ENCODE measurements at regions not wholly inside any gene's neighbourhood (a gene's known extent, or its start where the extent isn't known, plus 50 kb on each side); places are given as distances from the start of the nearest gene placed in this dataset.
"Not testable (repeated sequence)": the region's sequence is repeated elsewhere in the genome, so short reads cannot be mapped to it uniquely, and the experiment has no call there.

DNA sequence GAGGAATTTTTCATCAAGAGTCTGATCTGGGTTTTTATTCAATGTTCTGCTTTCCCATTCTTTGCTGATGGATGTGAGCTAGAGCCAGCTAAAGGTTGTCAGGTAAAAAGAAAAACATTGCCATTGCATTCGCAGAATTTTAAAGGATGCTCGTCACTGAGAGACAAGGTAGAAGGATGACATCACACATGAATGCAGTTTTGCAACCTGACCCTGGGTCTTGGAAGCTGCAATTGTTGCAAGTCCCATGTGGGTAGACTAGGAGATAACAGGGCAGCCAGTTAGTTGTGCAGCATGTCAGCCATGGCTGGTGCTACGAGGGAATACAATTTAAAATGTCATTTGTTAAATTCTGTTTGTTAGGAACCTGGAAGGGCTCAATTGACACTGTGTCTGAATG lies 73.9 kb upstream of the MXRA5 start (continued):
- TF ChIP-seq, protein P1, sequence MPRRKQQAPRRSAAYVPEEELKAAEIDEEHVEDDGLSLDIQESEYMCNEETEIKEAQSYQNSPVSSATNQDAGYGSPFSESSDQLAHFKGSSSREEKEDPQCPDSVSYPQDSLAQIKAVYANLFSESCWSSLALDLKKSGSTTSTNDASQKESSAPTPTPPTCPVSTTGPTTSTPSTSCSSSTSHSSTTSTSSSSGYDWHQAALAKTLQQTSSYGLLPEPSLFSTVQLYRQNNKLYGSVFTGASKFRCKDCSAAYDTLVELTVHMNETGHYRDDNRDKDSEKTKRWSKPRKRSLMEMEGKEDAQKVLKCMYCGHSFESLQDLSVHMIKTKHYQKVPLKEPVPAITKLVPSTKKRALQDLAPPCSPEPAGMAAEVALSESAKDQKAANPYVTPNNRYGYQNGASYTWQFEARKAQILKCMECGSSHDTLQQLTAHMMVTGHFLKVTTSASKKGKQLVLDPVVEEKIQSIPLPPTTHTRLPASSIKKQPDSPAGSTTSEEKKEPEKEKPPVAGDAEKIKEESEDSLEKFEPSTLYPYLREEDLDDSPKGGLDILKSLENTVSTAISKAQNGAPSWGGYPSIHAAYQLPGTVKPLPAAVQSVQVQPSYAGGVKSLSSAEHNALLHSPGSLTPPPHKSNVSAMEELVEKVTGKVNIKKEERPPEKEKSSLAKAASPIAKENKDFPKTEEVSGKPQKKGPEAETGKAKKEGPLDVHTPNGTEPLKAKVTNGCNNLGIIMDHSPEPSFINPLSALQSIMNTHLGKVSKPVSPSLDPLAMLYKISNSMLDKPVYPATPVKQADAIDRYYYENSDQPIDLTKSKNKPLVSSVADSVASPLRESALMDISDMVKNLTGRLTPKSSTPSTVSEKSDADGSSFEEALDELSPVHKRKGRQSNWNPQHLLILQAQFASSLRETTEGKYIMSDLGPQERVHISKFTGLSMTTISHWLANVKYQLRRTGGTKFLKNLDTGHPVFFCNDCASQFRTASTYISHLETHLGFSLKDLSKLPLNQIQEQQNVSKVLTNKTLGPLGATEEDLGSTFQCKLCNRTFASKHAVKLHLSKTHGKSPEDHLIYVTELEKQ (tag by site-specific recombination; IDR thresholded peaks at IDR 0.05; ENCODE audit: borderline replicate concordance): no peak
- no peak for TF ChIP-seq ZNF670 (tag by site-specific recombination; IDR thresholded peaks at IDR 0.05; ENCODE audit: low read depth)

DNA sequence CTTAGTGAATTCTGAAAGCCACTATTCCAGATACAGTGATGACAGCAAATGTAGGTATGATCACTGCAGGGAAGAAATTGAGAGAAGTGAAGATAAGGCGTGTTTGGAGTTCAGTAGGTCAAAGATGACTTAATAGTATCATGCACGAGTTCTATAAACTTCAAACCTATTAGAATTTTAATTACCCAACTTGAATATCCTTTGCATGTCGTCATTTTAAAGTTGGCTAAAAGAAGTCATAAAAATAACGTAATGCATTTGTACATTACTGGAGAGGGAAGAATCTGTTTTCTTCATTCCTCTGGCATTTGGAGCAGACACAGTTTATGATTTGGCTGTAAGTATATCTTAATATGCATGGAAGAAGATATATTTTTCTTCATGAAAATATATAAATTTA lies 68.6 kb upstream of the MXRA5 start:
- TF ChIP-seq ZSCAN4 (tag by site-specific recombination; IDR thresholded peaks at IDR 0.05): no peak
- no peak for TF ChIP-seq MYNN (tag by site-specific recombination; IDR thresholded peaks at IDR 0.05; ENCODE audit: borderline replicate concordance)
- no peak for TF ChIP-seq ZNF610 (tag by site-specific recombination; IDR thresholded peaks at IDR 0.05; ENCODE audit: borderline replicate concordance)
- no peak for TF ChIP-seq ZNF404 (tag by site-specific recombination; IDR thresholded peaks at IDR 0.05)
- TF ChIP-seq ZNF658 (tag by site-specific recombination; IDR thresholded peaks at IDR 0.05): no peak
- TF ChIP-seq ZNF391 (tag by site-specific recombination; IDR thresholded peaks at IDR 0.05; ENCODE audit: borderline replicate concordance, low read depth): no peak
- no peak for TF ChIP-seq ZNF48 (tag by site-specific recombination; IDR thresholded peaks at IDR 0.05)
- Histone ChIP-seq H3K36me3 (ENCODE audit: control insufficient read depth in 2 of 2, insufficient read depth in 1 of 2, low read length in 2 of 2) (no peaks in the 10 kb centered on the region), H3K9me3 (ENCODE audit: control insufficient read depth, insufficient read depth, low read depth, low read length) (no peaks in the 10 kb centered on the region), H3K4me3 (ENCODE audit: low read depth, low read length) (no peak overlapping the region), H3K27ac (ENCODE audit: extremely low read depth, low read depth, low read length) (no peak overlapping the region), H3K4me1 (ENCODE audit: control insufficient read depth, insufficient read depth, low read length) (no peaks in the 10 kb centered on the region)
- CTCF ChIA-PET: no interaction called here
- POLR2A ChIA-PET: no interaction called here

GRCh38 chrX:3411626-3412025 lies 65.2 kb upstream of the MXRA5 start:
- H3K36me3 ChIP-seq (ENCODE audit: control insufficient read depth in 2 of 2, insufficient read depth in 1 of 2, low read length in 2 of 2); H3K27ac ChIP-seq (ENCODE audit: extremely low read depth, low read depth, low read length); H3K4me1 ChIP-seq (ENCODE audit: control insufficient read depth, insufficient read depth, low read length); POLR2A ChIA-PET; CTCF ChIA-PET; H3K9me3 ChIP-seq (ENCODE audit: control insufficient read depth, insufficient read depth, low read depth, low read length); H3K4me3 ChIP-seq (ENCODE audit: low read depth, low read length): not testable (repeated sequence)

- H3K27ac ChIP-seq (ENCODE audit: extremely low read depth, low read depth, low read length); CTCF ChIA-PET; H3K4me3 ChIP-seq (ENCODE audit: low read depth, low read length); H3K9me3 ChIP-seq (ENCODE audit: control insufficient read depth, insufficient read depth, low read depth, low read length); H3K4me1 ChIP-seq (ENCODE audit: control insufficient read depth, insufficient read depth, low read length); POLR2A ChIA-PET; H3K36me3 ChIP-seq (ENCODE audit: control insufficient read depth in 2 of 2, insufficient read depth in 1 of 2, low read length in 2 of 2): not testable (repeated sequence)
Observed at GRCh38 chrX:3409936-3410335, 63.5 kb upstream of the MXRA5 start.

DNA sequence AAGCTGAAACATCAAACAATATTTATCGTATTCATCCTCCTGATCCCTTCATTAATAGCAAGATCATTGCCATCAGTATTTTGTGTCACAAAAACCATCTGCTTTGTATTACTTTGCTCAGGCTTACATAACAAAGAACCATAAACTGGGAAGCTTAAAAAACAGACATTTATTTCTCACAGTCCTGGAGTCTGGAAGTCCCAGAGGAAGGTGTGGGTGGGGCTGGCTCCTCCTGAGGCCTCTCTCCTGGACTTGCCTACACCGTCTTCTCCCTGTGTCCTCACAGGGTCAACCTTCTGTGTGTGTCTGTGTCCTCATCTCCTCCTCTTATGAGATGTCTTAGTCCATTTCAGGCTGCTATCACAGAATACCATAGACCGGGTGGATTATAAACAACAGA lies 61.3 kb upstream of the MXRA5 start:
- Histone ChIP-seq H3K27ac (ENCODE audit: extremely low read depth, low read depth, low read length) (no peak overlapping the region), H3K4me3 (ENCODE audit: low read depth, low read length) (no peak overlapping the region), H3K4me1 (ENCODE audit: control insufficient read depth, insufficient read depth, low read length) (no peaks in the 10 kb centered on the region), H3K9me3 (ENCODE audit: control insufficient read depth, insufficient read depth, low read depth, low read length) (no peaks in the 10 kb centered on the region), H3K36me3 (ENCODE audit: control insufficient read depth in 2 of 2, insufficient read depth in 1 of 2, low read length in 2 of 2) (no peaks in the 10 kb centered on the region)
- ChIA-PET CTCF (no interaction called here), POLR2A (no interaction called here)
- TF ChIP-seq YY1 (tag by site-specific recombination; IDR thresholded peaks at IDR 0.05) (no peak), ZNF324 (tag by site-specific recombination; IDR thresholded peaks at IDR 0.05) (no peak), ZNF561 (tag by site-specific recombination; IDR thresholded peaks at IDR 0.05; ENCODE audit: borderline replicate concordance) (no peak), ZNF510 (tag by site-specific recombination; IDR thresholded peaks at IDR 0.05; ENCODE audit: insufficient replicate concordance) (no peak), ZFHX2 (tag by site-specific recombination; conservative IDR thresholded peaks at IDR 0.05) (no peak), SCRT2 (tag by site-specific recombination; IDR thresholded peaks at IDR 0.05) (no peak), ZNF571 (tag by site-specific recombination; IDR thresholded peaks at IDR 0.05) (no peak), ZNF121 (tag by site-specific recombination; IDR thresholded peaks at IDR 0.05) (no peak), ZBTB48 (tag by site-specific recombination; IDR thresholded peaks at IDR 0.05) (no peak), ZNF704 (tag by site-specific recombination; IDR thresholded peaks at IDR 0.05) (no peak), ZNF138 (tag by site-specific recombination; IDR thresholded peaks at IDR 0.05; ENCODE audit: borderline replicate concordance) (no peak), ZNF530 (tag by site-specific recombination; IDR thresholded peaks at IDR 0.05; ENCODE audit: low read depth) (no peak), ZNF654 (tag by site-specific recombination; IDR thresholded peaks at IDR 0.05; ENCODE audit: low read depth) (no peak), ZNF624 (tag by site-specific recombination; IDR thresholded peaks at IDR 0.05) (no peak)
